A673 (cell line): ENCODE measurements at regions not wholly inside any gene's neighbourhood (a gene's known extent, or its start where the extent isn't known, plus 50 kb on each side); places are given as distances from the start of the nearest gene placed in this dataset.

Source experiments
- BruUV-seq: library from RNA; stranded (reverse); fragments of 400-500 nt; replicated peaks from 2 replicates; lab custom pipeline; 2021; lab: Mats Ljungman, UMichigan
- CTCF ChIA-PET: fragments of 300-600 bp; sonication (Branson Sonifier 250); formaldehyde crosslinking; loops from one replicate; lab custom pipeline; 2022; ENCODE audit warnings: antibody characterized with exemption; lab: Charles Lee
- POLR2A ChIA-PET: fragments of 300-600 bp; sonication (Branson Sonifier 250); formaldehyde crosslinking; loops from one replicate; lab custom pipeline; 2022; ENCODE audit warnings: antibody characterized with exemption; ENCODE audit not compliant: low non-redundant PET; lab: Charles Lee
- DNase-seq: peaks from one replicate; pipeline ENCODE4 v3.0.0-alpha.2; 2015; ENCODE audit warnings: low spot score
- H3K27ac ChIP-seq: fragments of 200-600 bp; sonication (generic); 2 replicates; pipeline ENCODE4 v1.5.1; 2016; ENCODE audit warnings: mixed run types, low read depth, mild to moderate bottlenecking, mixed read lengths, antibody characterized with exemption, low read length; ENCODE audit not compliant: poor library complexity, severe bottlenecking
- H3K27me3 ChIP-seq: fragments of 200-600 bp; sonication (generic); replicated peaks from 2 replicates; pipeline ENCODE4 v1.6.1; 2017; ENCODE audit warnings: mixed run types, low read depth, mild to moderate bottlenecking, mixed read lengths, antibody characterized with exemption, low read length; ENCODE audit not compliant: insufficient read depth, poor library complexity
- H3K36me3 ChIP-seq: fragments of 200-600 bp; sonication (generic); 2 replicates; pipeline ENCODE4 v1.6.1; 2016; ENCODE audit warnings: mixed run types, mild to moderate bottlenecking, mixed read lengths, antibody characterized with exemption, low read length; ENCODE audit not compliant: insufficient read depth, poor library complexity, severe bottlenecking
- H3K4me1 ChIP-seq: fragments of 200-600 bp; sonication (generic); 2 replicates; pipeline ENCODE4 v1.6.1; 2017; ENCODE audit warnings: mixed run types, mild to moderate bottlenecking, mixed read lengths, antibody characterized with exemption, low read length; ENCODE audit not compliant: insufficient read depth, poor library complexity, severe bottlenecking
- H3K4me3 ChIP-seq: fragments of 200-600 bp; sonication (generic); 2 replicates; pipeline ENCODE4 v1.5.1; 2016; ENCODE audit warnings: low read depth, mixed run types, mild to moderate bottlenecking, mixed read lengths, low read length; ENCODE audit not compliant: poor library complexity, severe bottlenecking
- H3K9me3 ChIP-seq: fragments of 200-600 bp; sonication (generic); 2 replicates; pipeline ENCODE4 v1.6.1; 2016; ENCODE audit warnings: mixed run types, low read depth, mild to moderate bottlenecking, mixed read lengths, antibody characterized with exemption, low read length; ENCODE audit not compliant: poor library complexity, severe bottlenecking
- EZH2 ChIP-seq: fragments of 200-600 bp; sonication (generic); IDR thresholded peaks from 2 replicates; pipeline ENCODE4 v1.6.1; 2017; ENCODE audit warnings: borderline replicate concordance, low read depth, mild to moderate bottlenecking, mixed read lengths, antibody characterized with exemption, low read length; ENCODE audit not compliant: poor library complexity, severe bottlenecking
- intact Hi-C: fragments of 100-400 bp; cut with micrococcal nuclease; formaldehyde crosslinking; loops from one replicate; pipeline ENCODE4 v1.10.0; 2022; ENCODE audit not compliant: unreplicated experiment
- TF ChIP-seq, protein P1 (sequence below): fragments of 300-800, 200-600 bp; sonication (generic); conservative IDR thresholded peaks from 2 replicates; pipeline ENCODE4 v1.5.1; 2017; ENCODE audit warnings: low read depth, mild to moderate bottlenecking, antibody characterized with exemption, low read length, moderate library complexity, mixed read lengths

DNA sequence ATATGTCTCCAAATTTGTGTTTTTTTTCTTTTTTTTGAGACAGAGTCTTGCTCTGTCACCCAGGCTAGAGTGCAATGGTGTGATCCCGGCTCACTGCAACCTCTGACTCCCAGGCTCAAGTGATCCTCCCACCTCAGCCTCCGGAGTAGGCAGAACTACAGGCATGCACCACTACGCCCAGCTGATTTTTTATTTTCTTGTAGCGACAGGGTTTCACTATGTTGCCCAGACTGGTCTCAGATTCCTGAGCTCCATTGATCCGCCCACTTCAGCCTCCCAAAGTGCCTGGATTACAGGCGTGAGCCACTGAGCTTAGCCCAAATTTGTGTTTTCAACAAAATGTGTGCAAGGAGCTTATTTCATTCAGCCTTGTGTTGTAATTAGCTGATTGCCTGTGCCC lies 59.0 kb upstream of the IFFO2 start:
- Histone ChIP-seq H3K36me3 (no peaks in the 10 kb centered on the region), H3K27me3 (no peaks in the 10 kb centered on the region), H3K4me1 (peaks cover 20% of the 10 kb centered on the region), H3K27ac (no peak overlapping the region), H3K9me3 (no peaks in the 10 kb centered on the region), H3K4me3 (no peak overlapping the region)
- BruUV-seq: no TSS peak
- DNase-seq: no peak
- POLR2A ChIA-PET: no interaction called here
- TF ChIP-seq, protein P1, sequence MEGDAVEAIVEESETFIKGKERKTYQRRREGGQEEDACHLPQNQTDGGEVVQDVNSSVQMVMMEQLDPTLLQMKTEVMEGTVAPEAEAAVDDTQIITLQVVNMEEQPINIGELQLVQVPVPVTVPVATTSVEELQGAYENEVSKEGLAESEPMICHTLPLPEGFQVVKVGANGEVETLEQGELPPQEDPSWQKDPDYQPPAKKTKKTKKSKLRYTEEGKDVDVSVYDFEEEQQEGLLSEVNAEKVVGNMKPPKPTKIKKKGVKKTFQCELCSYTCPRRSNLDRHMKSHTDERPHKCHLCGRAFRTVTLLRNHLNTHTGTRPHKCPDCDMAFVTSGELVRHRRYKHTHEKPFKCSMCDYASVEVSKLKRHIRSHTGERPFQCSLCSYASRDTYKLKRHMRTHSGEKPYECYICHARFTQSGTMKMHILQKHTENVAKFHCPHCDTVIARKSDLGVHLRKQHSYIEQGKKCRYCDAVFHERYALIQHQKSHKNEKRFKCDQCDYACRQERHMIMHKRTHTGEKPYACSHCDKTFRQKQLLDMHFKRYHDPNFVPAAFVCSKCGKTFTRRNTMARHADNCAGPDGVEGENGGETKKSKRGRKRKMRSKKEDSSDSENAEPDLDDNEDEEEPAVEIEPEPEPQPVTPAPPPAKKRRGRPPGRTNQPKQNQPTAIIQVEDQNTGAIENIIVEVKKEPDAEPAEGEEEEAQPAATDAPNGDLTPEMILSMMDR: no peak
- TF ChIP-seq EZH2: no peak
- intact Hi-C loops: no loop called here
- CTCF ChIA-PET: no interaction called here

DNA sequence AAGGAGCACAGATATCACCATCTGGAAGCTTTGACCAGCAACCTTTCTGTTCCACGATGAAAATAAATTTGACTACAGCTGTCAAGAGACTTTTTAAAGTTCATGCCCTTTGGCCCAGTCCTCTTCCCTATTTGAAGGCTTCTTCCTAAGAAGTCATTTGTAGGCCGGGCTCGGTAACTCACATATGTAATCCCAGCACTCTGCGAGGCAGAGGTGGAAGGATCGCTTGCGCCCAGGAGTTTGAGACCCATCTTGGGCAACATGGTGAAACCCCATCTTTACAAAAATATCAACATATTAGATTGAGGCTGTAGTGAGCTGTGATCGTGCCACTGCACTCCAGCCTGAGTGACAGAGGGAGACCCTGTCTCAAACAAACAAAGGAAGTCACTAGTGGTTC lies 58.3 kb upstream of the IFFO2 start:
- BruUV-seq: no TSS peak
- TF ChIP-seq EZH2: no peak
- TF ChIP-seq, protein P1: no peak
- intact Hi-C loops: no loop called here
- peaks cover 20% of the 10 kb centered on the region for H3K4me1 ChIP-seq
- no peak overlapping the region for H3K4me3 ChIP-seq
- ChIA-PET CTCF (no interaction called here), POLR2A (no interaction called here)
- no peaks in the 10 kb centered on the region for H3K36me3 ChIP-seq
- H3K27me3 ChIP-seq: no peaks in the 10 kb centered on the region
- H3K27ac ChIP-seq: no peak overlapping the region
- DNase-seq: no peak
- no peaks in the 10 kb centered on the region for H3K9me3 ChIP-seq

DNA sequence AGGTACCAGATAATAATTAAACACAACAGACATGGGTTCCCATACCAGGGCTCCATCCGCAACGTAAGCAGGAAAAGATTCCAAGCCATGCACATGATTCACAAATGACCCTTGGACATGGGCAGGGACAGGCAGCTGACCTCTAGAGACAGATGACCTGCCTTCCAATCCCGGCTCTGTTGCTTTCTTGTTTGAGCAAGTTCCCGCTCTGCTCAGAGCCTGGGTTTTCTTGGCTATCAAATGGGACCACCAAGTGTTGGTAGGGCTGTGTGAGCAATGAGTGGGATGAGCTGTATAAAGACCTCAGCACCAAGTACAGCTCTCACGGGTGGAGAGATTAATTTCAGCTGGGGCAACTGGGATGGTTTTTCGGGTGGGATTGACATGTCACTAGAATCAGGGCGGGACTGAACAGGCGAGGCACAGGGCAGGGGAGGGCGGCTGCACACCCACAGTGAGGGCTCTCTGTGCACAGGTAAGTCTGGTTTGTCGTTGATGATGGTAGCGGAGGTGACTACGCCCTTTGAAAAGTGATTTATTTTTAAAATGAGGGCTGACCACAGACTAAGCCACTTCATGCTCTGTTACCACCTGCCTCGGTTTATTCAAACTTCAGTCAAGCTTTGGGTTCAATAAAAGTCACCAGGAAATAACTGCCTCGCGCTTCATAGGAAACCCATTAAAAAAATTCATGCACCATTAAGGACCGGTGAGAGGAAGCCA lies 57.5 kb upstream of the IFFO2 start:
- no peak for DNase-seq
- intact Hi-C loops: no loop called here
- POLR2A ChIA-PET: no interaction called here
- no peaks in the 10 kb centered on the region for H3K36me3 ChIP-seq
- H3K27ac ChIP-seq: no peak overlapping the region
- TF ChIP-seq EZH2: no peak
- TF ChIP-seq, protein P1: no peak
- H3K9me3 ChIP-seq: no peaks in the 10 kb centered on the region
- no peaks in the 10 kb centered on the region for H3K27me3 ChIP-seq
- CTCF ChIA-PET: no interaction called here
- no TSS peak for BruUV-seq
- peaks cover 20% of the 10 kb centered on the region for H3K4me1 ChIP-seq
- no peak overlapping the region for H3K4me3 ChIP-seq
